HCT116 (cell line): ENCODE measurements at regions not wholly inside any gene's neighbourhood (a gene's known extent, or its start where the extent isn't known, plus 50 kb on each side); places are given as distances from the start of the nearest gene placed in this dataset.

Experiments
- ATAC-seq: fragments of 200-7000 bp; cut with Tn5 transposase; 2 replicates; pipeline ENCODE4 v1.9.1; 2020; ENCODE audit warnings: mild to moderate bottlenecking, moderate library complexity
- BruUV-seq: library from RNA; stranded (reverse); fragments of 400-500 nt; replicated peaks from 2 replicates; lab custom pipeline; 2021; lab: Mats Ljungman, UMichigan
- CTCF ChIA-PET: fragments of 300-600 bp; sonication (Branson Sonifier 250); formaldehyde crosslinking; loops from one replicate; lab custom pipeline; 2021; ENCODE audit warnings: antibody characterized with exemption; lab: Charles Lee
- POLR2A ChIA-PET: fragments of 300-600, 350-600 bp; sonication (Branson Sonifier 250); formaldehyde crosslinking; loops from one replicate; lab custom pipeline; 2021; ENCODE audit warnings: antibody characterized with exemption; lab: Charles Lee
- RAD21 ChIA-PET, 2 experiments: fragments of 300-600 bp; sonication (Branson Sonifier 250); formaldehyde crosslinking; loops; one replicate each; lab custom pipeline; 2023; ENCODE audit warnings: low total read pairs in 2 of 2; ENCODE audit not compliant: uncharacterized antibody in 2 of 2, unreplicated experiment in 2 of 2, low non-redundant PET in 1 of 2; lab: Charles Lee
- DNase-seq: peaks from one replicate; pipeline ENCODE4 v3.0.0-alpha.2; 2010; ENCODE audit warnings: low read depth, low spot score
- H2AFZ ChIP-seq: fragments of 200-600 bp; shearing (Covaris generic), sonication (generic); 2 replicates; pipeline ENCODE4 v1.6.1; 2017; ENCODE audit warnings: low read depth, mixed run types, mixed read lengths, antibody characterized with exemption, low read length; ENCODE audit not compliant: poor library complexity, severe bottlenecking
- H3K27ac ChIP-seq: 2 replicates; pipeline ENCODE4 v1.5.1; 2012; ENCODE audit warnings: low read depth, low read length
- H3K27me3 ChIP-seq: fragments of 200-600 bp; sonication (generic); 2 replicates; pipeline ENCODE4 v1.6.1; 2016; ENCODE audit warnings: mixed run types, low read length, mixed read lengths; ENCODE audit not compliant: insufficient read depth
- H3K36me3 ChIP-seq, 2 experiments: fragments of 200-500 bp in 1 of 2; fragments of 200-600 bp in 1 of 2; sonication (Bioruptor generic) in 1 of 2; sonication (generic) in 1 of 2; 2 replicates each; pipeline versions ENCODE4 v1.5.1 to v1.6.1; 2014 to 2016; ENCODE audit warnings: low read length in 2 of 2, inconsistent platforms in 1 of 2, mixed read lengths in 1 of 2, mixed run types in 1 of 2; ENCODE audit not compliant: insufficient read depth in 2 of 2, control insufficient read depth in 1 of 2
- H3K4me1 ChIP-seq, 2 experiments: fragments of 200-600 bp in 1 of 2; sonication (generic) in 1 of 2; 2 replicates each; pipeline versions ENCODE4 v1.5.1 to v1.6.1; 2012 to 2017; ENCODE audit warnings: low read length in 2 of 2, inconsistent platforms in 1 of 2, mild to moderate bottlenecking in 1 of 2, mixed read lengths in 1 of 2, mixed run types in 1 of 2, moderate library complexity in 1 of 2; ENCODE audit not compliant: insufficient read depth in 2 of 2, control insufficient read depth in 1 of 2
- H3K4me2 ChIP-seq: fragments of 200-600 bp; sonication (generic); 2 replicates; pipeline ENCODE4 v1.6.1; 2017; ENCODE audit warnings: mixed run types, low read length, mixed read lengths
- H3K4me3 ChIP-seq, 2 experiments: fragments of 200-600 bp in 1 of 2; sonication (generic) in 1 of 2; replicated peaks in 1 of 2; 2 replicates each; pipeline ENCODE4 v1.5.1; 2011 to 2016; ENCODE audit warnings: low read length in 2 of 2, control low read depth in 1 of 2, low read depth in 1 of 2, mild to moderate bottlenecking in 1 of 2, mixed read lengths in 1 of 2, mixed run types in 1 of 2
- H3K79me2 ChIP-seq: fragments of 200-600 bp; sonication (generic); 2 replicates; pipeline ENCODE4 v1.6.1; 2017; ENCODE audit warnings: mild to moderate bottlenecking, mixed run types, low read length, moderate library complexity, mixed read lengths; ENCODE audit not compliant: insufficient read depth
- H3K9ac ChIP-seq: fragments of 200-600 bp; sonication (generic); 2 replicates; pipeline ENCODE4 v1.6.1; 2016; ENCODE audit warnings: low read length, mixed read lengths
- H3K9me2 ChIP-seq: fragments of 200-600 bp; sonication (generic), shearing (Covaris generic); 2 replicates; pipeline ENCODE4 v1.6.1; 2017; ENCODE audit warnings: mixed run types, mild to moderate bottlenecking, moderate library complexity; ENCODE audit not compliant: insufficient read depth
- H3K9me3 ChIP-seq, 2 experiments: fragments of 200-500 bp in 1 of 2; fragments of 200-600 bp in 1 of 2; sonication (Bioruptor generic) in 1 of 2; sonication (generic) in 1 of 2; 2 replicates each; pipeline ENCODE4 v1.6.1; 2014 to 2017; ENCODE audit warnings: low read length in 2 of 2, mixed read lengths in 2 of 2, inconsistent platforms in 1 of 2, low read depth in 1 of 2, mild to moderate bottlenecking in 1 of 2, mixed run types in 1 of 2, moderate library complexity in 1 of 2; ENCODE audit not compliant: control insufficient read depth in 1 of 2, insufficient read depth in 1 of 2
- H4K20me1 ChIP-seq: fragments of 200-600 bp; sonication (generic), shearing (Covaris generic); 2 replicates; pipeline ENCODE4 v1.6.1; 2017; ENCODE audit warnings: mixed run types, mild to moderate bottlenecking, moderate library complexity; ENCODE audit not compliant: insufficient read depth
- CBX3 ChIP-seq: IDR thresholded peaks from 2 replicates; pipeline ENCODE4 v1.6.1; 2012; ENCODE audit warnings: low read depth
- CEBPB ChIP-seq: IDR thresholded peaks from 2 replicates; pipeline ENCODE4 v1.6.1; 2012; ENCODE audit warnings: low read depth
- ELF1 ChIP-seq: IDR thresholded peaks from 2 replicates; pipeline ENCODE4 v1.6.1; 2012; ENCODE audit warnings: low read depth, borderline replicate concordance
- JUND ChIP-seq: IDR thresholded peaks from 2 replicates; pipeline ENCODE4 v1.6.1; 2012
- POLR2A ChIP-seq: IDR thresholded peaks from 2 replicates; pipeline ENCODE4 v1.7.0; 2011; ENCODE audit warnings: borderline replicate concordance; ENCODE audit not compliant: insufficient read depth, insufficient read length; ENCODE audit errors: extremely low read depth
- RAD21 ChIP-seq: IDR thresholded peaks from 2 replicates; pipeline ENCODE4 v1.6.1; 2012; ENCODE audit warnings: low read depth, mild to moderate bottlenecking
- SRF ChIP-seq: IDR thresholded peaks from 2 replicates; pipeline ENCODE4 v1.6.1; 2012; ENCODE audit warnings: low read depth
- TCF7L2 ChIP-seq: IDR thresholded peaks from 2 replicates; pipeline ENCODE4 v1.7.0; 2011; ENCODE audit warnings: borderline replicate concordance, inconsistent platforms; ENCODE audit not compliant: insufficient read depth, insufficient read length; ENCODE audit errors: extremely low read depth
- YY1 ChIP-seq: IDR thresholded peaks from 2 replicates; pipeline ENCODE4 v1.6.1; 2011; ENCODE audit warnings: low read length, low read depth, moderate library complexity, mild to moderate bottlenecking; ENCODE audit not compliant: insufficient replicate concordance; ENCODE audit errors: extremely low read depth
- ZFX ChIP-seq: fragments of 450-650 bp; IDR thresholded peaks from 2 replicates; pipeline ENCODE4 v1.6.1; 2017
- intact Hi-C: fragments of 100-400 bp; cut with micrococcal nuclease; formaldehyde crosslinking; loops from 2 replicates; pipeline ENCODE4 v1.10.0; 2022
- TF ChIP-seq, protein P1 (sequence below): IDR thresholded peaks from 2 replicates; pipeline ENCODE4 v1.6.1; 2012; ENCODE audit warnings: low read depth
- TF ChIP-seq, protein P2 (sequence below): IDR thresholded peaks from 2 replicates; pipeline ENCODE4 v1.6.1; 2012
- TF ChIP-seq, protein P3 (sequence below): IDR thresholded peaks from 2 replicates; pipeline ENCODE4 v1.6.1; 2012

DNA sequence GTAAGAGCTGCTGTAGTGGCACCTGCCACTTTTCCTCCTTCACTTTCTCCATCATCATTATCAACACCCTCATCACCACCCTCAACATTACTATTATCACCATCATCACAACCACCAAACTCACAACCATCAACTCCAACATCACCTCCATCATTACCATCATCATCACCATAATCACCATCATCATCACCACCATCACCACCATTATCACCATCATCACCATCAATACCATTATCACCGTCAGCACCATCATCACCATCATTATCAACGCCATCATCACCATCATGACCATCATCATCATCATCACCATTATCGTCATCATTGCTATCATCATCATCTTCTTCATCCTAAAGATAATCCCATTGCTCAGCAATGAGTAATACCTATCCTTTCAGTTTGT is 255.8 kb downstream of the CYRIA start:
- ATAC-seq: no peak
- TF ChIP-seq YY1: no peak
- TF ChIP-seq JUND: no peak
- no peak for TF ChIP-seq CBX3
- no peak for TF ChIP-seq RAD21
- no peak for TF ChIP-seq POLR2A
- TF ChIP-seq, protein P1, sequence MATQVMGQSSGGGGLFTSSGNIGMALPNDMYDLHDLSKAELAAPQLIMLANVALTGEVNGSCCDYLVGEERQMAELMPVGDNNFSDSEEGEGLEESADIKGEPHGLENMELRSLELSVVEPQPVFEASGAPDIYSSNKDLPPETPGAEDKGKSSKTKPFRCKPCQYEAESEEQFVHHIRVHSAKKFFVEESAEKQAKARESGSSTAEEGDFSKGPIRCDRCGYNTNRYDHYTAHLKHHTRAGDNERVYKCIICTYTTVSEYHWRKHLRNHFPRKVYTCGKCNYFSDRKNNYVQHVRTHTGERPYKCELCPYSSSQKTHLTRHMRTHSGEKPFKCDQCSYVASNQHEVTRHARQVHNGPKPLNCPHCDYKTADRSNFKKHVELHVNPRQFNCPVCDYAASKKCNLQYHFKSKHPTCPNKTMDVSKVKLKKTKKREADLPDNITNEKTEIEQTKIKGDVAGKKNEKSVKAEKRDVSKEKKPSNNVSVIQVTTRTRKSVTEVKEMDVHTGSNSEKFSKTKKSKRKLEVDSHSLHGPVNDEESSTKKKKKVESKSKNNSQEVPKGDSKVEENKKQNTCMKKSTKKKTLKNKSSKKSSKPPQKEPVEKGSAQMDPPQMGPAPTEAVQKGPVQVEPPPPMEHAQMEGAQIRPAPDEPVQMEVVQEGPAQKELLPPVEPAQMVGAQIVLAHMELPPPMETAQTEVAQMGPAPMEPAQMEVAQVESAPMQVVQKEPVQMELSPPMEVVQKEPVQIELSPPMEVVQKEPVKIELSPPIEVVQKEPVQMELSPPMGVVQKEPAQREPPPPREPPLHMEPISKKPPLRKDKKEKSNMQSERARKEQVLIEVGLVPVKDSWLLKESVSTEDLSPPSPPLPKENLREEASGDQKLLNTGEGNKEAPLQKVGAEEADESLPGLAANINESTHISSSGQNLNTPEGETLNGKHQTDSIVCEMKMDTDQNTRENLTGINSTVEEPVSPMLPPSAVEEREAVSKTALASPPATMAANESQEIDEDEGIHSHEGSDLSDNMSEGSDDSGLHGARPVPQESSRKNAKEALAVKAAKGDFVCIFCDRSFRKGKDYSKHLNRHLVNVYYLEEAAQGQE: no peak
- no peak for TF ChIP-seq CEBPB
- TF ChIP-seq TCF7L2: no peak
- TF ChIP-seq, protein P2, sequence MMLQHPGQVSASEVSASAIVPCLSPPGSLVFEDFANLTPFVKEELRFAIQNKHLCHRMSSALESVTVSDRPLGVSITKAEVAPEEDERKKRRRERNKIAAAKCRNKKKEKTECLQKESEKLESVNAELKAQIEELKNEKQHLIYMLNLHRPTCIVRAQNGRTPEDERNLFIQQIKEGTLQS: no peak
- TF ChIP-seq, protein P3, sequence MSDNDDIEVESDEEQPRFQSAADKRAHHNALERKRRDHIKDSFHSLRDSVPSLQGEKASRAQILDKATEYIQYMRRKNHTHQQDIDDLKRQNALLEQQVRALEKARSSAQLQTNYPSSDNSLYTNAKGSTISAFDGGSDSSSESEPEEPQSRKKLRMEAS: no peak
- no peak for TF ChIP-seq ELF1
- no peak for TF ChIP-seq ZFX
- TF ChIP-seq SRF: no peak
- BruUV-seq: no TSS peak
- no peaks in the 10 kb centered on the region for H3K27me3 ChIP-seq
- ChIA-PET CTCF (no interaction called here), RAD21 (no interaction called here), POLR2A (no interaction called here)
- no peak overlapping the region for H3K4me3 ChIP-seq
- intact Hi-C loops: no loop called here
- no peaks in the 10 kb centered on the region for H3K9me2 ChIP-seq
- H3K27ac ChIP-seq: no peak overlapping the region
- DNase-seq: no peak
- H3K36me3 ChIP-seq: no peaks in the 10 kb centered on the region
- H3K4me1 ChIP-seq: no peaks in the 10 kb centered on the region
- H2AFZ ChIP-seq: no peak overlapping the region
- H3K9ac ChIP-seq: no peak overlapping the region
- H4K20me1 ChIP-seq: no peaks in the 10 kb centered on the region
- no peaks in the 10 kb centered on the region for H3K79me2 ChIP-seq
- no peak overlapping the region for H3K4me2 ChIP-seq
- H3K9me3 ChIP-seq: no peaks in the 10 kb centered on the region
